Astrocyte (in vitro differentiated cells and primary cell): ENCODE measurements at regions not wholly inside any gene's neighbourhood (a gene's known extent, or its start where the extent isn't known, plus 50 kb on each side); places are given as distances from the start of the nearest gene placed in this dataset.

Experiments
- DNase-seq: peaks from one replicate; pipeline ENCODE4 v3.0.0-alpha.2; 2010; ENCODE audit warnings: low read depth
- FAIRE-seq: peaks from 2 replicates; lab custom pipeline; 2011; peaks lifted over from hg19 to GRCh38; lab: Jason Lieb, UNC
- H2AFZ ChIP-seq: 2 replicates; pipeline ENCODE4 v1.6.0; 2012; ENCODE audit warnings: low read depth, low read length, inconsistent platforms
- H3K27ac ChIP-seq: 2 replicates; pipeline ENCODE4 v1.5.1; 2011; ENCODE audit warnings: low read depth, low read length, inconsistent platforms
- H3K27me3 ChIP-seq: 2 replicates; pipeline ENCODE4 v1.6.0; 2011; ENCODE audit warnings: low read length, inconsistent platforms; ENCODE audit not compliant: insufficient read depth
- H3K36me3 ChIP-seq: 2 replicates; pipeline ENCODE4 v1.5.1; 2011; ENCODE audit warnings: low read length, inconsistent platforms; ENCODE audit not compliant: insufficient read depth
- H3K4me1 ChIP-seq: 2 replicates; pipeline ENCODE4 v1.5.1; 2011; ENCODE audit warnings: low read length, inconsistent platforms; ENCODE audit not compliant: insufficient read depth
- H3K4me2 ChIP-seq: 2 replicates; pipeline ENCODE4 v1.6.0; 2012; ENCODE audit warnings: low read length, inconsistent platforms
- H3K4me3 ChIP-seq: 2 replicates; pipeline ENCODE4 v1.5.1; 2011; ENCODE audit warnings: low read depth, mild to moderate bottlenecking, low read length, inconsistent platforms; ENCODE audit not compliant: insufficient read depth
- H3K79me2 ChIP-seq: 2 replicates; pipeline ENCODE4 v1.6.0; 2012; ENCODE audit warnings: mild to moderate bottlenecking, low read length, inconsistent platforms; ENCODE audit not compliant: insufficient read depth
- H3K9ac ChIP-seq: 2 replicates; pipeline ENCODE4 v1.6.0; 2012; ENCODE audit warnings: mild to moderate bottlenecking, low read length, inconsistent platforms
- H3K9me3 ChIP-seq: 2 replicates; pipeline ENCODE4 v1.5.1; 2012; ENCODE audit warnings: low read depth, mild to moderate bottlenecking, low read length, inconsistent platforms; ENCODE audit not compliant: insufficient read depth
- H4K20me1 ChIP-seq: 2 replicates; pipeline ENCODE4 v1.6.0; 2012; ENCODE audit warnings: low read length, inconsistent platforms; ENCODE audit not compliant: insufficient read depth
- H3K27ac Mint-ChIP-seq: one replicate; pipeline ENCODE4 v1.8.0; 2021; ENCODE audit warnings: mild to moderate bottlenecking, mixed read lengths; ENCODE audit not compliant: unreplicated experiment
- H3K27me3 Mint-ChIP-seq: one replicate; pipeline ENCODE4 v1.8.0; 2021; ENCODE audit warnings: low read depth, mixed read lengths; ENCODE audit not compliant: unreplicated experiment
- H3K36me3 Mint-ChIP-seq: one replicate; pipeline ENCODE4 v1.8.0; 2021; ENCODE audit warnings: low read depth, mixed read lengths; ENCODE audit not compliant: unreplicated experiment
- H3K4me1 Mint-ChIP-seq: one replicate; pipeline ENCODE4 v1.8.0; 2021; ENCODE audit warnings: low read depth, mixed read lengths; ENCODE audit not compliant: unreplicated experiment
- H3K4me3 Mint-ChIP-seq: one replicate; pipeline ENCODE4 v1.8.0; 2021; ENCODE audit warnings: mild to moderate bottlenecking, moderate library complexity, mixed read lengths; ENCODE audit not compliant: unreplicated experiment
- H3K9me3 Mint-ChIP-seq: one replicate; pipeline ENCODE4 v1.8.0; 2021; ENCODE audit warnings: mild to moderate bottlenecking, mixed read lengths; ENCODE audit not compliant: unreplicated experiment
- CTCF ChIP-seq: IDR thresholded peaks from 2 replicates; pipeline ENCODE4 v1.5.1; 2011; ENCODE audit warnings: low read depth, mild to moderate bottlenecking, inconsistent platforms, low read length, moderate library complexity; ENCODE audit not compliant: insufficient read depth
- EZH2 ChIP-seq: IDR thresholded peaks from 2 replicates; pipeline ENCODE4 v1.6.1; 2012; ENCODE audit warnings: mild to moderate bottlenecking, low read length, inconsistent platforms; ENCODE audit not compliant: insufficient read depth

- DNase-seq (no peak), FAIRE-seq (no peak)
- Mint-ChIP-seq H3K36me3 (no peaks in the 10 kb centered on the region), H3K4me1 (no peaks in the 10 kb centered on the region), H3K9me3 (no peaks in the 10 kb centered on the region), H3K27me3 (peaks cover 3% of the 10 kb centered on the region), H3K27ac (no peak overlapping the region), H3K4me3 (no peak overlapping the region)
- Histone ChIP-seq H3K4me3 (no peak overlapping the region), H3K36me3 (no peaks in the 10 kb centered on the region), H3K27me3 (no peaks in the 10 kb centered on the region), H3K4me1 (no peaks in the 10 kb centered on the region), H3K9me3 (no peaks in the 10 kb centered on the region), H3K27ac (no peak overlapping the region), H2AFZ (no peak overlapping the region), H4K20me1 (no peaks in the 10 kb centered on the region), H3K79me2 (no peaks in the 10 kb centered on the region), H3K4me2 (no peak overlapping the region), H3K9ac (no peak overlapping the region)
- TF ChIP-seq CTCF: no peak
- no peak for TF ChIP-seq EZH2
These were observed 1632.6 kb downstream of the SUCLG1 start for GRCh38 chr2:82826437-82826836.

GRCh38 chr2:82825410-82826090 is 1633.5 kb downstream of the SUCLG1 start:
- Mint-ChIP-seq H3K27ac (no peak overlapping the region), H3K4me3 (no peak overlapping the region), H3K27me3 (no peaks in the 10 kb centered on the region)

More at GRCh38 chr2:82825410-82826090, 1633.5 kb downstream of the SUCLG1 start:
- Mint-ChIP-seq H3K9me3 (no peaks in the 10 kb centered on the region), H3K36me3 (no peaks in the 10 kb centered on the region), H3K4me1 (no peaks in the 10 kb centered on the region)
- TF ChIP-seq EZH2 (no peak), CTCF (no peak)
- Histone ChIP-seq H3K36me3 (no peaks in the 10 kb centered on the region), H3K27ac (no peak overlapping the region), H3K4me1 (no peaks in the 10 kb centered on the region), H3K4me3 (no peak overlapping the region), H3K79me2 (no peaks in the 10 kb centered on the region), H3K9me3 (no peaks in the 10 kb centered on the region), H3K9ac (no peak overlapping the region), H3K27me3 (no peaks in the 10 kb centered on the region), H2AFZ (no peak overlapping the region), H3K4me2 (no peak overlapping the region), H4K20me1 (no peaks in the 10 kb centered on the region)
- no peak for FAIRE-seq
- DNase-seq: no peak
